HG03159 (cell line): ENCODE measurements at regions not wholly inside any gene's neighbourhood (a gene's known extent, or its start where the extent isn't known, plus 50 kb on each side); places are given as distances from the start of the nearest gene placed in this dataset.

Experiments used
- ATAC-seq: cut with Tn5 transposase; IDR thresholded peaks from one replicate; pipeline ENCODE4 v1.9.1; 2021; ENCODE audit warnings: mild to moderate bottlenecking, moderate library complexity; ENCODE audit not compliant: unreplicated experiment

DNA sequence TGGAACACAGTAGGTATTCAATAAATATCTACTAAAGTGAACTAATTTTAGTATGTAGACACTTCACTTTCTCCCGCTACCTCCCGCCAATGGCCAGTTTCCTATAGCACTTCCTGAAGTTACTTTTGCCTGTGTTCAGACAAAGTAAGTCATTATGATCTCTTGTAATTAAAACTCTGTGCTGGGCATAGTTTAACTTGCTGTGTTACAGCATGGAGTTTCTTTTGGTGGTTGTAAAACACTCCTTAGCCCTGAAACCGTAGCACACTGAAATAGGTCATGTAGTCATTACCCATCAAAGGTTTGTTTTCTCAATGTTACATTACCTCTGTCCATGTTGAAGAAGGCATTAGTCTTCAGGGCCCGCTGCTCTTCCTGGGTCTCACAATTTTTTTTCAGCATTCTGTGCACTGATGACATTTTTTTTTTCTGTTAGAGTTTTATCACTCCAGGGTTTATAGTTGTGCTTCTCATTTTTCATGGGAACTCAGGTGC is 54.0 kb upstream of the CENPW start:
- no peak for ATAC-seq
